AG09319 (cell line): ENCODE measurements at regions not wholly inside any gene's neighbourhood (a gene's known extent, or its start where the extent isn't known, plus 50 kb on each side); places are given as distances from the start of the nearest gene placed in this dataset.

ENCODE experiments used
- DNase-seq: peaks from one replicate; pipeline ENCODE4 v3.0.0-alpha.2; 2010; ENCODE audit warnings: low read depth; ENCODE audit errors: extremely low read depth
- TF ChIP-seq, protein P1 (sequence below): IDR thresholded peaks from 2 replicates; pipeline ENCODE4 v1.5.1; 2011; ENCODE audit warnings: low read depth, mild to moderate bottlenecking, inconsistent platforms, low read length, moderate library complexity

DNA sequence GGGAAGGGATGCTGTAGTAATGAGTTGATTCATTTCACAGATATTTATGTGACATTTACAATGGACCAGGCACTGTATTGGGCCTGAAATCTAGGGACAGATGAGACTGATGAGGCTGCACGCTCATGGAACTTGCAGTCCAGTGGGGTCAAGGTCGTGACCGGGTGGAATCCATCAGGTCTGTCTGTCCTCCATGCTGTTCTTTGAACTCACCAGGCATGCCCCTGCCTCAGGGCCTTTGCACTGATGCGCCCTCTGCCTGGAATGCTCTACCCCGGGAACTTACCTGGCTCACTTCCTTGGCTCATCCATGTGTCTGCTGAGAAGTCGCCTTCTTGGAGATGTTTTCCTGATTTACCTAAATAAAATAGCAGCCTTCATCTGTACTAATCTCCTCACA, 200.1 kb downstream of the VRK1 start:
- DNase-seq, result no peak
- TF ChIP-seq, protein P1, sequence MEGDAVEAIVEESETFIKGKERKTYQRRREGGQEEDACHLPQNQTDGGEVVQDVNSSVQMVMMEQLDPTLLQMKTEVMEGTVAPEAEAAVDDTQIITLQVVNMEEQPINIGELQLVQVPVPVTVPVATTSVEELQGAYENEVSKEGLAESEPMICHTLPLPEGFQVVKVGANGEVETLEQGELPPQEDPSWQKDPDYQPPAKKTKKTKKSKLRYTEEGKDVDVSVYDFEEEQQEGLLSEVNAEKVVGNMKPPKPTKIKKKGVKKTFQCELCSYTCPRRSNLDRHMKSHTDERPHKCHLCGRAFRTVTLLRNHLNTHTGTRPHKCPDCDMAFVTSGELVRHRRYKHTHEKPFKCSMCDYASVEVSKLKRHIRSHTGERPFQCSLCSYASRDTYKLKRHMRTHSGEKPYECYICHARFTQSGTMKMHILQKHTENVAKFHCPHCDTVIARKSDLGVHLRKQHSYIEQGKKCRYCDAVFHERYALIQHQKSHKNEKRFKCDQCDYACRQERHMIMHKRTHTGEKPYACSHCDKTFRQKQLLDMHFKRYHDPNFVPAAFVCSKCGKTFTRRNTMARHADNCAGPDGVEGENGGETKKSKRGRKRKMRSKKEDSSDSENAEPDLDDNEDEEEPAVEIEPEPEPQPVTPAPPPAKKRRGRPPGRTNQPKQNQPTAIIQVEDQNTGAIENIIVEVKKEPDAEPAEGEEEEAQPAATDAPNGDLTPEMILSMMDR, result no peak

GRCh38 chr14:96997996-96998395, 200.8 kb downstream of the VRK1 start:
- TF ChIP-seq, protein P1, result no peak
- no peak for DNase-seq

GRCh38 chr14:96999654-97000155, 202.5 kb downstream of the VRK1 start:
- TF ChIP-seq, protein P1, result no peak
- no peak for DNase-seq

- DNase-seq, result no peak
- TF ChIP-seq, protein P1, result no peak
Measured at GRCh38 chr14:97002454-97002853, 205.3 kb downstream of the VRK1 start.

GRCh38 chr14:97005934-97006333, 208.8 kb downstream of the VRK1 start:
- no peak for DNase-seq
- TF ChIP-seq, protein P1, result no peak

- no peak for DNase-seq
- TF ChIP-seq, protein P1, result no peak
Measured at GRCh38 chr14:97010491-97011160, 213.4 kb downstream of the VRK1 start.

DNA sequence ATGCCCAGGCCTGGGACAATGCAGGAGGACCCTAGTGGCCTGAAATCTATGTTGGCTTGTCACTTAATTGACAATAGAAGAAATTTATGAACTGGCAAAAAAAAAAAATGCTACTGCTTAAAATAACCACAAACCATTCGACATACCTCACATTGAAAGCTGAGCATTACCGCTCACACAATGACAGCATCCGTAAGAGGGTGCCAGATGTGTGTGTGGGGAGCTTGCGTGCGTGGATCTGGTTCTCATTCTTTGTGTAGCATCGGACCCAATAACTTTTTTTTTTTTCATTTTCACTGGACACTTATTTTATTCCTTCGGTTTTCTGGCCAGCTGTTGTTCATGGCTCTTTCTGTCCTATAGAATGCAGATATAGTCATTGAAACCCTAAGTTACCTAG, 216.7 kb downstream of the VRK1 start:
- DNase-seq, result no peak
- TF ChIP-seq, protein P1, result no peak
